Upper lobe of right lung (tissue), 1 donor: ENCODE measurements at regions not wholly inside any gene's neighbourhood (a gene's known extent, or its start where the extent isn't known, plus 50 kb on each side); places are given as distances from the start of the nearest gene placed in this dataset.

Source experiments
- ATAC-seq: fragments of 200-7000 bp; cut with Tn5 transposase; one replicate; pipeline ENCODE4 v1.9.1; 2020; ENCODE audit warnings: mild to moderate bottlenecking, moderate library complexity
- DNase-seq: peaks from one replicate; pipeline ENCODE4 v3.0.0-alpha.2; 2020
- H3K27ac ChIP-seq: fragments of 200-600 bp; one replicate; pipeline ENCODE4 v1.8.0; 2022
- H3K27me3 ChIP-seq: fragments of 200-600 bp; one replicate; pipeline ENCODE4 v1.8.0; 2022; ENCODE audit warnings: mild to moderate bottlenecking
- H3K36me3 ChIP-seq: fragments of 200-600 bp; one replicate; pipeline ENCODE4 v1.8.0; 2022
- H3K4me1 ChIP-seq: fragments of 200-600 bp; one replicate; pipeline ENCODE4 v1.8.0; 2022
- H3K4me3 ChIP-seq: fragments of 200-600 bp; one replicate; pipeline ENCODE4 v1.8.0; 2022; ENCODE audit warnings: mild to moderate bottlenecking
- H3K9me3 ChIP-seq: fragments of 200-600 bp; one replicate; pipeline ENCODE4 v1.8.0; 2022
- CTCF ChIP-seq: fragments of 200-600 bp; IDR thresholded peaks from one replicate; pipeline ENCODE4 v1.8.0; 2022; ENCODE audit warnings: antibody characterized with exemption
- intact Hi-C: fragments of 100-400 bp; cut with DNase I; formaldehyde crosslinking; loops from one replicate; pipeline ENCODE4 v1.11.0; 2022
- donor health status: DM: no; HTN: yes; CAD: no; lungs with severe emphysema.

DNA sequence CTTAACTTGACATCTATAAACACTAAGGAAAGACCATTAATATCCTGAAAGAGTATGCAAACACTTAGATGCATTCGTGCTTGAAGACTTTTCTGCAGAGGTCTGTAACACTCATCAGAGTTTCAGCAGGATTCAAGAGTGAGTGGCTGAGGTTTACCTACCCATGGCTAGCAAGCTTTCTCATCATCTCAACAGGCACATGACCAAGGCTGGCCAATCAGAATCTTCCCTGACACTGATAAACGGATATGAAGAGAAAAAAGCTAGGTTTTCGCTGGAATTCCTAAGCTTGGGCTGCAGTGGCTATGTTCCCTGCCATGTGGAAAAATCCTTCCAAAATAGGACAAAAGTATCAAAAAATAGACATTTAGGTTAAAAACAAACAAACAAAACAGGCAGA, 162.1 kb upstream of the USP15 start:
- H3K9me3 ChIP-seq: no peaks in the 10 kb centered on the region
- DNase-seq: no peak
- intact Hi-C loops: no loop called here
- no peak overlapping the region for H3K27ac ChIP-seq
- ATAC-seq: no peak
- no peaks in the 10 kb centered on the region for H3K36me3 ChIP-seq
- no peak overlapping the region for H3K4me3 ChIP-seq
- no peak for TF ChIP-seq CTCF
- H3K27me3 ChIP-seq: no peaks in the 10 kb centered on the region
- no peaks in the 10 kb centered on the region for H3K4me1 ChIP-seq

- Histone ChIP-seq H3K9me3 (no peaks in the 10 kb centered on the region), H3K4me1 (no peaks in the 10 kb centered on the region), H3K4me3 (no peak overlapping the region), H3K27me3 (no peaks in the 10 kb centered on the region), H3K36me3 (no peaks in the 10 kb centered on the region), H3K27ac (no peak overlapping the region)
- no peak for TF ChIP-seq CTCF
- DNase-seq (no peak), ATAC-seq (no peak)
- intact Hi-C loops: no loop called here
Measured at GRCh38 chr12:62103748-62104147, 156.5 kb upstream of the USP15 start.

GRCh38 chr12:62106547-62107185, 153.5 kb upstream of the USP15 start:
- Histone ChIP-seq H3K9me3 (no peaks in the 10 kb centered on the region), H3K4me1 (no peaks in the 10 kb centered on the region), H3K27me3 (no peaks in the 10 kb centered on the region), H3K27ac (no peak overlapping the region), H3K36me3 (no peaks in the 10 kb centered on the region), H3K4me3 (no peak overlapping the region)
- intact Hi-C loops: no loop called here
- DNase-seq (no peak), ATAC-seq (peak; percentile 54)
- TF ChIP-seq CTCF: no peak

- no peak overlapping the region for H3K4me3 ChIP-seq
- no peak for ATAC-seq
Measured at GRCh38 chr12:62113366-62114011, 146.7 kb upstream of the USP15 start.

GRCh38 chr12:62116986-62117385, 143.2 kb upstream of the USP15 start:
- H3K27ac ChIP-seq: no peak overlapping the region
- no peak for TF ChIP-seq CTCF
- no peaks in the 10 kb centered on the region for H3K9me3 ChIP-seq
- no peak for DNase-seq
- no peaks in the 10 kb centered on the region for H3K4me1 ChIP-seq
- H3K27me3 ChIP-seq: no peaks in the 10 kb centered on the region
- H3K4me3 ChIP-seq: no peak overlapping the region
- ATAC-seq: no peak
- no peaks in the 10 kb centered on the region for H3K36me3 ChIP-seq
- intact Hi-C loops: no loop called here

More at GRCh38 chr12:62113366-62114011, 146.7 kb upstream of the USP15 start:
- Histone ChIP-seq H3K27me3 (no peaks in the 10 kb centered on the region), H3K9me3 (no peaks in the 10 kb centered on the region), H3K27ac (no peak overlapping the region), H3K36me3 (no peaks in the 10 kb centered on the region), H3K4me1 (no peaks in the 10 kb centered on the region)
- no peak for TF ChIP-seq CTCF
- intact Hi-C loops: no loop called here
- no peak for DNase-seq
